ENCODE measurements at regions not wholly inside any gene's neighbourhood (a gene's known extent, or its start where the extent isn't known, plus 50 kb on each side); places are given as distances from the start of the nearest gene placed in this dataset.
A peak's percentile ranks its signal among the peaks of the same experiment; 100 is the strongest.

DNA sequence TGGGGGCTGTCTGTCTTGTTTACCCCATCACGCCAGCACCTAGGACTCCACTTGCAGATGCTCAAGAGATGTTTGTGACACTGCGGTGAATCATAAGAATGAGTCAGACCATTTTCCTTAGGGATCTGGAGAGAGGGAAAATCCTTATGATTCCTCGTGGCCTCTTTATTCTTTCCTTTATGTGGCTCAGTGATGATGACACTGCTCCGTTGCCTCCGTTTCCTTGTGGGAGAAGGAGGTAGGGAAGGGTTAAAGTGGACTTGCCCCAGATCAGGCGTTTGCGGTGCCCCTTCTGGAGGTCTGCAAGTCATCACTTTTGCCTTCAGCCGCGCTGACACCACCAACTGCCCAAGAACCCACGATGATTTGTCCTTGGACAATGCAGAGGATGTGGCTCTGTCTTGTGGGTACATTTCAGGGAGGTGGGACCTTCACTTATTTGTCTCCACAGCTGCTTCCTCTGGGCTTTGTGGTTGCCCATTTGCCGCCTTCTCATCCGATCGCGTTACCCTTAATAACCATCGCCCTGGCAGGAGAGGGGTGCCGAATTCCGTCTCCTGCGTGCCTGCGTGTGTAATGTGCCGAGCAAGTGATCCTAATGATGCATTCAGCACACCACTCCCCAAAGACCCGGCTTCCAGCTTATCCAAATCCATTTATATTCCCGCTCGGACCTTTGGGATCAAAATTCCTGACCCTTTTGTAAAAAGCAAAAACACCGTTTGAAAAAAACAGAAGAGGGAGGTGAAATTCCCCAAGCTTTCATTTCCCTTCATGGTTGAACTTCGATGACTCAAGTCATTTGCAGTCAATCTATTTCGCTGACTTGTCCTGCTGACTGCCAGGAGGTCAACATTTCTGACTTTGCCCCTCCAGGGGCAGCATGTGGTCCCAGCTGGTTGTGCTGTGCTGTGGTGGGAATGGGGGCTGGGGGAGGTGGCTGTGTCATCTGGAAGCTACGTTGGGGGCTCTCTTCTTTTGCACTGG lies 87.2 kb upstream of the IRX3 start:
- Histone ChIP-seq H3K27ac (no peak overlapping the region), H3K4me3 (peak overlapping the region; percentile 53)
- no peak for DNase-seq (ENCODE audit: low spot score)
- TF ChIP-seq, protein P1, sequence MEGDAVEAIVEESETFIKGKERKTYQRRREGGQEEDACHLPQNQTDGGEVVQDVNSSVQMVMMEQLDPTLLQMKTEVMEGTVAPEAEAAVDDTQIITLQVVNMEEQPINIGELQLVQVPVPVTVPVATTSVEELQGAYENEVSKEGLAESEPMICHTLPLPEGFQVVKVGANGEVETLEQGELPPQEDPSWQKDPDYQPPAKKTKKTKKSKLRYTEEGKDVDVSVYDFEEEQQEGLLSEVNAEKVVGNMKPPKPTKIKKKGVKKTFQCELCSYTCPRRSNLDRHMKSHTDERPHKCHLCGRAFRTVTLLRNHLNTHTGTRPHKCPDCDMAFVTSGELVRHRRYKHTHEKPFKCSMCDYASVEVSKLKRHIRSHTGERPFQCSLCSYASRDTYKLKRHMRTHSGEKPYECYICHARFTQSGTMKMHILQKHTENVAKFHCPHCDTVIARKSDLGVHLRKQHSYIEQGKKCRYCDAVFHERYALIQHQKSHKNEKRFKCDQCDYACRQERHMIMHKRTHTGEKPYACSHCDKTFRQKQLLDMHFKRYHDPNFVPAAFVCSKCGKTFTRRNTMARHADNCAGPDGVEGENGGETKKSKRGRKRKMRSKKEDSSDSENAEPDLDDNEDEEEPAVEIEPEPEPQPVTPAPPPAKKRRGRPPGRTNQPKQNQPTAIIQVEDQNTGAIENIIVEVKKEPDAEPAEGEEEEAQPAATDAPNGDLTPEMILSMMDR (IDR thresholded peaks at IDR 0.05) = no peak

GRCh38 chr16:54370278-54371040 lies 83.9 kb upstream of the IRX3 start:
- H3K4me3 ChIP-seq = no peak overlapping the region
- no peak for DNase-seq (ENCODE audit: low spot score)
- H3K27ac ChIP-seq = no peak overlapping the region
- TF ChIP-seq, protein P1 (IDR thresholded peaks at IDR 0.05) = no peak

- no peak overlapping the region for H3K27ac ChIP-seq
- TF ChIP-seq, protein P1 (IDR thresholded peaks at IDR 0.05) = no peak
- no peak for DNase-seq (ENCODE audit: low spot score)
- H3K4me3 ChIP-seq = no peak overlapping the region
These were observed 83.3 kb upstream of the IRX3 start for GRCh38 chr16:54369861-54370260.

DNA sequence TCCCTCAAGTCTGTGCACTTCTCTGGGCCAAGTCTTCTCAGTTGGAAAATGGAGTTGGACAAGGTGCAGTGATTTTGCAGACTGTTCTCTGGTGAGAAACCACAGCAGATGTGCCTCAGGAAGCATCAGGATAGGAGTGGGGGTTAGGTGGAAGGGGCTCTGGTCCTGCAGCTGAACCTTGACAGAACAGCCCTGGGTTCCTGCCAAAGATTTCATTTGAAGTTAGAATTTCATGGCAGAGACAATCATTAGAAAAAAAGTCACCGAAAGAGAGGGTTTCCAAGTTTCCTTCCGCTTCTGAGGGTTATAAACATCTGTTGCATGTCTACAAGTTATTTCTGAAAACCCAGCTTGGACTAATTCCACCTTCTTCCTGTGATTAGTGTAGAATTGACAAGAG lies 80.4 kb upstream of the IRX3 start:
- TF ChIP-seq, protein P1 (IDR thresholded peaks at IDR 0.05) = no peak
- DNase-seq (ENCODE audit: low spot score) = no peak
- Histone ChIP-seq H3K4me3 (no peak overlapping the region), H3K27ac (no peak overlapping the region)

DNA sequence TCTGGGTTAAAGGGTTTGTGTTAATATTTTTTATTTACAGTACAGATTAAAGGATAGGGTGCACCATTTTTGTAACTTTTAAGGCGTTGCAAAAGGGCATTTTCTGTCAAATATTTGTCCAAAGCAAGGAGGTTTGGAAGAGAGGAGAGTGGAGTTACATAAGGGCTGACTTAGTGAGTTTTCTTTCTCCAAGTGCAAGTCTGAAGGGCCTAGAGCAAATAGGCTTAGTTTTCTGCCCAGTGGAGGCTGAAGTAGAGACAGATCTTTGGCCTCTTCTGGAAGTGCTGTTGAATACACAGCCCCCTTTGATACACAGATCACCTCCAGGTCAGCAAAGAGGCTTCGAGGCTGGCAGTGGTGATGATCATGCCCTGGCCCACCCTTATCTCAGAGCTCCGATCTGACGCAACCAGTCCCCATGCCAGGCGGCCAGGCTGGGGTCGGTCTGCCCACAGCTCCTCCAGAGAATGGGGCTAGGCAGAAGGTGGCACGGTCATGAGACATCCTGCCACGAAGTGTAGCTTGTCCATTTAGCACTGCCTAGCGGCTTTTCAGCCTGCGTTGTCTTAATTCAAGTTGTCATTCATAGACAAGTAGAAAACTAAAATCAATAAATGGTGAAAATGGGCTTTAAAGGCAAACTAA lies 79.5 kb upstream of the IRX3 start:
- TF ChIP-seq, protein P1 (IDR thresholded peaks at IDR 0.05) = no peak
- no peak overlapping the region for H3K4me3 ChIP-seq
- H3K27ac ChIP-seq = no peak overlapping the region
- DNase-seq (ENCODE audit: low spot score) = no peak

DNA sequence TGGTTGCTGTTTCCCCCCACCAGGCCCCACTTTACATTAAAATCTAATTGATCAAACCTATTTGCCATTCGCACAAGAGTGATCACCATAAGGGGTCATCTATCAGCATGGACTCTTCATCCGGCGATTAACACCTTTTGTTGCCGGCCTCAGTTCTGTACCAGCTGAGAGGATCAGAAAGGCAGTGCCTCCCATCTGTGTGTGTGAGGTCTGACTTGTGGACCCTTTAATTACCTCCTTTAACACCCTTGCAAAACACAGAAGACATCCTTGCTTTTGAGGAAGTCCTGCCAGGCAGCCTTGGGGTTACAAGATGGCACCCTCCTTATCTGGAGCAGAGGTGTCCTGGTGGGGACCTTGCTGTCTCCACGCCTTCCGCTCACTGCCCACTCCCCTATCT lies 77.2 kb upstream of the IRX3 start:
- TF ChIP-seq, protein P1 (IDR thresholded peaks at IDR 0.05) = no peak
- Histone ChIP-seq H3K4me3 (no peak overlapping the region), H3K27ac (no peak overlapping the region)
- DNase-seq (ENCODE audit: low spot score) = no peak

All from coronary artery (tissue), 2 donors.